Mononuclear cell (primary cell): ENCODE measurements at regions not wholly inside any gene's neighbourhood (a gene's known extent, or its start where the extent isn't known, plus 50 kb on each side); places are given as distances from the start of the nearest gene placed in this dataset.
"Not testable (repeated sequence)": the region's sequence is repeated elsewhere in the genome, so short reads cannot be mapped to it uniquely, and the experiment has no call there.

Experiments used
- H3K27me3 ChIP-seq: 2 replicates; pipeline ENCODE4 v1.6.0; 2011; ENCODE audit warnings: low read length, control low read depth; ENCODE audit not compliant: insufficient read depth
- H3K4me1 ChIP-seq: 2 replicates; pipeline ENCODE4 v1.5.1; 2011; ENCODE audit warnings: mild to moderate bottlenecking, low read length, control low read depth; ENCODE audit not compliant: insufficient read depth
- H3K4me3 ChIP-seq: 2 replicates; pipeline ENCODE4 v1.5.1; 2011; ENCODE audit warnings: mild to moderate bottlenecking, low read length, moderate library complexity
- H3K9me3 ChIP-seq: 2 replicates; pipeline ENCODE4 v1.5.1; 2011; ENCODE audit warnings: low read depth, mild to moderate bottlenecking, control low read depth, low read length

- H3K4me3 ChIP-seq, result no peak overlapping the region
- H3K27me3 ChIP-seq, result no peaks in the 10 kb centered on the region
- peaks cover 5% of the 10 kb centered on the region for H3K4me1 ChIP-seq
- H3K9me3 ChIP-seq, result peaks cover 5% of the 10 kb centered on the region
Observed at GRCh38 chr10:128178302-128178958, 52.2 kb upstream of the MKI67 start.

- H3K4me1 ChIP-seq, result peaks cover 5% of the 10 kb centered on the region
- peaks cover 5% of the 10 kb centered on the region for H3K9me3 ChIP-seq
- no peak overlapping the region for H3K4me3 ChIP-seq
- H3K27me3 ChIP-seq, result no peaks in the 10 kb centered on the region
Observed at GRCh38 chr10:128180843-128181242, 54.6 kb upstream of the MKI67 start.

DNA sequence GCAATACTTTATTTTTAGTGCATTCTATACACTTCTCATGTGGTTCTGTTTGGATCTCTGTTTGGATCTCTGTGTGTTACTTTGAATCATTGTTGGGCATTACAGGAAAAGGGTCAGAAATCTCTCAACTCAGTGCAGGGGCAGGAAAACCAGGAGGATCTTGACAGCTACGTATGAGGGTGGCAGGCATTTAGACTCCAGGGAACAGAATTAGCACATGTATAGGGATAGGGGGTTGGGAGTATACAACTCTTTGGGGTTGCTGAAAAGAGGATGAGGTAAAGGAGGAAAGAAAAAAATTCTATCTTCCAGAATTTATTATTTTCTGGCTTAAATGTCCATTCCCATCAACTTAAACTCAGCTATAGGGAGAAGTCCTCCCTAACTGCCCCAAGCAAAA lies 59.4 kb upstream of the MKI67 start:
- no peak overlapping the region for H3K4me3 ChIP-seq
- peaks cover 5% of the 10 kb centered on the region for H3K9me3 ChIP-seq
- H3K27me3 ChIP-seq, result no peaks in the 10 kb centered on the region
- peaks cover 8% of the 10 kb centered on the region for H3K4me1 ChIP-seq

- H3K4me3 ChIP-seq, result peak overlapping the region; percentile 3
- no peaks in the 10 kb centered on the region for H3K27me3 ChIP-seq
- peaks cover 5% of the 10 kb centered on the region for H3K9me3 ChIP-seq
- peaks cover 8% of the 10 kb centered on the region for H3K4me1 ChIP-seq
Observed at GRCh38 chr10:128186959-128187787, 61.0 kb upstream of the MKI67 start.

GRCh38 chr10:128187788-128188185 lies 61.6 kb upstream of the MKI67 start:
- Histone ChIP-seq H3K27me3 (no peaks in the 10 kb centered on the region), H3K9me3 (peaks cover 3% of the 10 kb centered on the region), H3K4me3 (no peak overlapping the region), H3K4me1 (peaks cover 8% of the 10 kb centered on the region)

DNA sequence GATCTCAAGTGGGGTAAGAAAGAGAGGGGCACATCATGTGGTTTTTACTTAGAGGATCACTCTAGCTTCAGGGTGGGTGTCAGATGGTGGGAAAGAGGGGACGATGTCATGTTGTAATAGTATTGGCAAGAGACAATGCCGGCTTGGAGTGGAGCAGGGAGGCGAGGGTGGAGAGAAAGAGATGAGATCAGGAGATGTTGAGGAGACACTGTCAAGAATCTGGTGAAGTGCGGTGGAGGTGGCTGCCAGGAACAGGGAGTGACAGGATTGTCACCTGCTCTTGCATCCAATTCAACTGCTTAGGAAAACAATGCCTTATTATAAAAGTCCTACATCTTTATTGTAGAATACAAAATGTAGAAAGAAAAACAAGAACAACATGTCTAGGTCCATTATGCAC lies 63.0 kb upstream of the MKI67 start:
- H3K4me1 ChIP-seq, result peaks cover 8% of the 10 kb centered on the region
- H3K27me3 ChIP-seq, result no peaks in the 10 kb centered on the region
- no peak overlapping the region for H3K4me3 ChIP-seq
- no peaks in the 10 kb centered on the region for H3K9me3 ChIP-seq

- peaks cover 7% of the 10 kb centered on the region for H3K4me1 ChIP-seq
- no peaks in the 10 kb centered on the region for H3K9me3 ChIP-seq
- no peak overlapping the region for H3K4me3 ChIP-seq
- no peaks in the 10 kb centered on the region for H3K27me3 ChIP-seq
Observed at GRCh38 chr10:128191847-128192246, 65.6 kb upstream of the MKI67 start.

GRCh38 chr10:128201826-128202225 lies 75.6 kb upstream of the MKI67 start:
- H3K27me3 ChIP-seq, H3K4me3 ChIP-seq, H3K9me3 ChIP-seq, H3K4me1 ChIP-seq: not testable (repeated sequence)

DNA sequence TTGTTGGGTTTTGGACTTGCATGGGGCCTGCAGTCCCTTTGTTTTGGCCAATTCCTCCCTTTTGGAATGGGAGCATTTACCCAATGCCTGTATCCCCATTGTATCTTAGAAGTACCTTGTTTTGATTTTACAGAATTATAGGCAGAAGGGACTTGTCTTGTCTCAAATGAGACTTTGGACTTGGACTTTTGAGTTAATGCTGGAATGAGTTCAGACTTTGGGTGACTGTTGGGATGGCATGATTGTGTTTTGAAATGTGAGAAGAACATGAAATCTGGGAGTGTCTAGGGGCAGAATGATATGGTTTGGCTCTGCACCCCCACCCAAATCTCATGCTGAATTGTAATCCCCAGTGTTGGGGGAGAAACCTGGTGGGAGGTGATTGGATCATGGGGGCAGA lies 76.8 kb upstream of the MKI67 start:
- H3K9me3 ChIP-seq, result no peaks in the 10 kb centered on the region

GRCh38 chr10:128205591-128205990 lies 79.4 kb upstream of the MKI67 start:
- not testable (repeated sequence) for H3K27me3 ChIP-seq, H3K4me1 ChIP-seq, H3K9me3 ChIP-seq, H3K4me3 ChIP-seq

More for the DNA sequence above, 76.8 kb upstream of the MKI67 start:
- no peak overlapping the region for H3K4me3 ChIP-seq
- no peaks in the 10 kb centered on the region for H3K4me1 ChIP-seq
- no peaks in the 10 kb centered on the region for H3K27me3 ChIP-seq

- no peaks in the 10 kb centered on the region for H3K9me3 ChIP-seq
- peaks cover 11% of the 10 kb centered on the region for H3K4me1 ChIP-seq
- H3K27me3 ChIP-seq, result no peaks in the 10 kb centered on the region
- H3K4me3 ChIP-seq, result no peak overlapping the region
Observed at GRCh38 chr10:128206676-128207075, 80.5 kb upstream of the MKI67 start.

DNA sequence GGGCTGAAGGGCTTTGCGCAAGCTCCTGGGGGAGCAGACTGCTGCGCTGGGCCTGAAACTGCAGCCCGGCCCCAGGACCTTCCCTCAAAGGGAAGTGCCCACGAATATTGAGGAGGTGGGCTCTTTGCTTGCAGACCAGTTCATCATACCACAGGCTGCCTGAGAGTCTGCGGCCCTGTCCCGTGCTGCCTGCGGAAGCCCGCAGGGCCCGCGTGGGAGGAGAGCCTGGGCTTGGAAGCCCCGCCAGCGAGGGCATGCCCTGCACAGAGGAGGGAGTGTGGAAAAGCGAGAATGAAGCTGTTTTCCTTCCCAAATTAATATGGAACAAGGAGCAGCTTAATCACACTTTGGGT lies 83.6 kb upstream of the MKI67 start:
- Histone ChIP-seq H3K4me1 (peaks cover 11% of the 10 kb centered on the region), H3K9me3 (no peaks in the 10 kb centered on the region), H3K4me3 (no peak overlapping the region), H3K27me3 (no peaks in the 10 kb centered on the region)

GRCh38 chr10:128210215-128211063 lies 84.2 kb upstream of the MKI67 start:
- H3K27me3 ChIP-seq, result no peaks in the 10 kb centered on the region
- H3K4me1 ChIP-seq, result peaks cover 11% of the 10 kb centered on the region
- no peaks in the 10 kb centered on the region for H3K9me3 ChIP-seq
- peak overlapping the region; percentile 69 for H3K4me3 ChIP-seq

DNA sequence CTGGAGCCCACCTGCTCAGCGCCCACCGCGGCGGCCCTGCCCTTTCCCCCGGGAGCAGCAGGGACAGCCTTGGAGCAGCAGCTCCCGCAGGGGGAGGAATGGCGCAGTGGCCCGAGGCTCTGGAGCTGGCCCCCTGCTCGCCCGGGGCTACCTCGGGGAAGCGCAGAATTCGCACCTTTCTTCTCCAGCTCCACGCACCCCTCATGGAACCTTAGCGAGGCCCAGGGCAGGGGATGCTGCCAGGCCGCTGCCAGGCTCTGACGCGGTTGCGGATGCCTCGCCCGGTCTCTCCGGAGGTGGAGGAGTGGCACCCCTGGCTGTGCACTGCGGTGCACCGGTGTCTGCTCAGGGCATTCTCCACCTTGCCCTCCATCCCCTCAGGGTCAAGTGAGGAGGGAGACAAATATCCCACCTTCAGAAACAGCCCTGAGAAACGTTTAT lies 84.9 kb upstream of the MKI67 start:
- Histone ChIP-seq H3K27me3 (no peaks in the 10 kb centered on the region), H3K4me1 (peaks cover 11% of the 10 kb centered on the region), H3K4me3 (peak overlapping the region; percentile 69), H3K9me3 (no peaks in the 10 kb centered on the region)
